ENCODE measurements at regions not wholly inside any gene's neighbourhood (a gene's known extent, or its start where the extent isn't known, plus 50 kb on each side); places are given as distances from the start of the nearest gene placed in this dataset.

- Histone ChIP-seq H3K4me1 (ENCODE audit: control insufficient read depth, insufficient read depth, low read length) (peaks cover 10% of the 10 kb centered on the region), H3K4me3 (ENCODE audit: low read depth, low read length) (no peak overlapping the region), H3K9me3 (ENCODE audit: control insufficient read depth, insufficient read depth, low read depth, low read length) (no peaks in the 10 kb centered on the region), H3K36me3 (ENCODE audit: control insufficient read depth in 2 of 2, insufficient read depth in 1 of 2, low read length in 2 of 2) (no peaks in the 10 kb centered on the region), H3K27ac (ENCODE audit: extremely low read depth, low read depth, low read length) (no peak overlapping the region)
- ChIA-PET CTCF (no interaction called here), POLR2A (no interaction called here)
- TF ChIP-seq ZNF580 (tag by site-specific recombination; IDR thresholded peaks at IDR 0.05) = no peak
- TF ChIP-seq ZNF404 (tag by site-specific recombination; IDR thresholded peaks at IDR 0.05) = no peak
- no peak for TF ChIP-seq ZBTB8A (tag by site-specific recombination; IDR thresholded peaks at IDR 0.05)
- TF ChIP-seq ZNF670 (tag by site-specific recombination; IDR thresholded peaks at IDR 0.05; ENCODE audit: low read depth) = no peak
- no peak for TF ChIP-seq TSHZ1 (tag by site-specific recombination; IDR thresholded peaks at IDR 0.05; ENCODE audit: borderline replicate concordance)
- TF ChIP-seq ZNF433 (tag by site-specific recombination; IDR thresholded peaks at IDR 0.05; ENCODE audit: low read depth) = no peak
- TF ChIP-seq ZNF23 (tag by site-specific recombination; IDR thresholded peaks at IDR 0.05; ENCODE audit: borderline replicate concordance) = no peak
- no peak for TF ChIP-seq KLF9 (tag by site-specific recombination; IDR thresholded peaks at IDR 0.05; ENCODE audit: low read depth)
- TF ChIP-seq ZBTB26 (tag by site-specific recombination; optimal IDR thresholded peaks at IDR 0.05) = no peak
- no peak for TF ChIP-seq ZNF302 (tag by site-specific recombination; IDR thresholded peaks at IDR 0.05; ENCODE audit: low read depth)
- TF ChIP-seq ZNF510 (tag by site-specific recombination; IDR thresholded peaks at IDR 0.05; ENCODE audit: insufficient replicate concordance) = no peak
Measured at GRCh38 chr6:14880052-14880451, 365.8 kb upstream of the JARID2 start.

GRCh38 chr6:14880677-14881076 lies 365.2 kb upstream of the JARID2 start:
- Histone ChIP-seq H3K36me3 (ENCODE audit: control insufficient read depth in 2 of 2, insufficient read depth in 1 of 2, low read length in 2 of 2) (no peaks in the 10 kb centered on the region), H3K4me3 (ENCODE audit: low read depth, low read length) (no peak overlapping the region), H3K27ac (ENCODE audit: extremely low read depth, low read depth, low read length) (no peak overlapping the region), H3K4me1 (ENCODE audit: control insufficient read depth, insufficient read depth, low read length) (peaks cover 10% of the 10 kb centered on the region), H3K9me3 (ENCODE audit: control insufficient read depth, insufficient read depth, low read depth, low read length) (no peaks in the 10 kb centered on the region)
- ChIA-PET CTCF (interaction anchor here (0.7 kb wide), 4 partner anchors 227 to 1405 kb away, joined by 3 to 4 read pairs (median 3); no protein-coding TSS in a partner anchor), POLR2A (no interaction called here)
- TF ChIP-seq ZNF621 (tag by site-specific recombination; IDR thresholded peaks at IDR 0.05) (no peak), HIC1 (tag by site-specific recombination; IDR thresholded peaks at IDR 0.05) (no peak), GFI1B (tag by site-specific recombination; IDR thresholded peaks at IDR 0.05) (no peak), ZNF785 (tag by site-specific recombination; IDR thresholded peaks at IDR 0.05) (no peak), ZNF280D (tag by site-specific recombination; IDR thresholded peaks at IDR 0.05) (no peak), KLF8 (tag by site-specific recombination; IDR thresholded peaks at IDR 0.05) (no peak), KLF16 (tag by site-specific recombination; IDR thresholded peaks at IDR 0.05) (no peak), ZSCAN4 (tag by site-specific recombination; IDR thresholded peaks at IDR 0.05) (no peak), ZNF560 (tag by site-specific recombination; IDR thresholded peaks at IDR 0.05; ENCODE audit: borderline replicate concordance) (no peak), ZNF549 (tag by site-specific recombination; IDR thresholded peaks at IDR 0.05) (no peak), GLI4 (tag by site-specific recombination; IDR thresholded peaks at IDR 0.05) (no peak), ZXDB (tag by site-specific recombination; IDR thresholded peaks at IDR 0.05) (no peak), ZBTB20 (tag by site-specific recombination; IDR thresholded peaks at IDR 0.05) (no peak)
